Stimulated activated CD4-positive, alpha-beta T cell treated with anti-CD3 and anti-CD28 coated beads, TNF-alpha, amount 100 ng/mL, for 48 hours (primary cell): ENCODE measurements at regions not wholly inside any gene's neighbourhood (a gene's known extent, or its start where the extent isn't known, plus 50 kb on each side); places are given as distances from the start of the nearest gene placed in this dataset.
"Not testable (repeated sequence)": the region's sequence is repeated elsewhere in the genome, so short reads cannot be mapped to it uniquely, and the experiment has no call there.

Source experiments
- DNase-seq, 3 donors: peaks; one replicate each; pipeline ENCODE4 v3.0.0-alpha.2; 2020; ENCODE audit warnings: low read depth in 3 of 3

DNA sequence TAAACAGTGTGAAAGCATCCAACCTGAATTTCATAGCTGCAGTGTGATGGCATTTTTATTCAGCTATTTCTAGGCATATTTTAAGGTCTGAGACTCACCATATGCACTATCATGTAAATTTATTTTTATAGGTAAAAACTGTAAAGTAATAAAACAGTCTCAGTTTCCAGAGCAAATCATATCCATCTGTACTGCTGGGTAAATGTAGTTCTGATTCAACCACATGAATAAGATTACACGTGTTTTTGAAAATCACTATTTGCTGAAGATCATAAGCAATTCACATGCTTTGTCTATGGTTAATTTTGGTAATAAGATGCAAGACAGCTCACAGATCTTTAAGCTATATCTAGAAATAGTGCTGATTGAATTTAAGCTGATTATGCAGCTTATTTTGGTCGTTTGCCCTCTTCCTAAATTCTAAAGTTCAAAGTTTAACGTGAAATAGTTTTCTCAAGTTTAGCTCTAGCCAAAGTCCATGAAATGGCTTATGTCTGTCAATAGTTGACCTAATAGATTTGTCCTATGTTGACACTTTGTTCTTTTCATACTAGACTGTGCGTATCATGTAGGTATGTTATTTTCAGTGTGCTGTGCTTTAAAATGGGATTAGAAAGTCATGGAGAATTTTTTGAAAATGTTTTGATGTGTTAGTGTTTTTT lies 489.0 kb downstream of the USP25 start:
- DNase-seq, result no peak

- DNase-seq, result not testable (repeated sequence)
These were observed 495.0 kb downstream of the USP25 start for GRCh38 chr21:16224756-16225155.

- DNase-seq, result no peak
These were observed 510.0 kb downstream of the USP25 start for GRCh38 chr21:16239659-16240265.

GRCh38 chr21:16241016-16241415 lies 511.2 kb downstream of the USP25 start:
- no peak for DNase-seq

DNA sequence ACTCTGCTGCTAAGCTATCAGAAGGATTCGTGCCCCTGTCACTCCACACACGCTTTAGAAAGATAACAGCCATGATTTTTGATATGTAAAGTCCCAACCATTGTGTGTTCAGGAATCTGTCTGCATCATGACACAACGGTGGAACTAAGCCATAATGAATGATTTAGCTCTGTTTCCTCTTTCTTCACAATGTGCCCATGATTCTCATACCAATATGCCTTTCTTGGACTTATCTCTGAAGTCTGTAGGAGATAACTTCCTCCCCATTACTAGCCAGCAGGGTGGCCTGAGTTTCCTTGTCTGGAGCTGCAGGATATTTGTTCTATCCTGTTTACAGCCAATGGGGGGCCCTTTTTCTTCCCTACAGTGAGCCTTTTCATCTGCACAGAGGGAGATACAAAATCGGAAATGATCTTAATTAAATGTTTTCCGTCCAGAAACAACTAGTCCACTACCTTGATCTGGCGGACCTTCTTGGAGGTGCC lies 511.7 kb downstream of the USP25 start:
- no peak for DNase-seq

GRCh38 chr21:16243396-16243795 lies 513.6 kb downstream of the USP25 start:
- no peak for DNase-seq

DNA sequence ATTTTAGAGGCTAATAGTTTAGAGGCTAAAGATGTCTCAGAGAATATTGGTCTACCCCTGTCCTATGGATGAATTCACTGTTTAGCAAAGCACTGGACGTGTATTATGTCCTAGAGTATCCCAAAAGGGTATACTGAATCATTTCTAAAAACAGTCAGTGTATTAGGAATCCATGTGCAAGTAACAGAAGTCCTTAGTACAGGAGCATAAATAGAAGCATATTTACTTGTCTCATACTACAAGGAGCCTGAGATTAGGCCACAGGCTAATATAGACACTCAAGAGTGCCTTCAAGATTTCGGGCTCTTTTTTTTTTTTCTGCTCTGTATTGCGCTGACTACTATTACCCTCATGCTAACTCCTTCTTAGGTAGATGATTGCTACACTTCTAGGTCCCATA lies 518.9 kb downstream of the USP25 start:
- DNase-seq, result no peak

DNA sequence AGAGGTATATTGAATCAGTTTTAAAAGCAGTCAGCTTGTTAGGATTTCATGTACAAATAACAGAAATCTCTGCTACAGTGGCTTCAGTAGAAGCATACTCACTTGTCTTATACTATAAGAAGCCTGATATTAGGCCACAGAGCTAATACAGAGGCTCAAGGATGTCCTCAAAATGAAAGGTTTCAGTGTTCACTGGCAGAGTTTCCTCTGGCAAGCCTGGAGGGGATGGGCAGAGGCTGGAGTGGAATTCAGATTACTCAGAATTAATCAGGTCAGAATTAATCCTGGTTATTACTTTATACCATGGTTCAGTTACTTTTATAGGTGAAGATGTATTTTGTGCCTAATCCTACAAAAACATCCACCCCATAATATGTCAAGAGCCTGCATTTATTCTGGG lies 520.5 kb downstream of the USP25 start:
- no peak for DNase-seq

DNA sequence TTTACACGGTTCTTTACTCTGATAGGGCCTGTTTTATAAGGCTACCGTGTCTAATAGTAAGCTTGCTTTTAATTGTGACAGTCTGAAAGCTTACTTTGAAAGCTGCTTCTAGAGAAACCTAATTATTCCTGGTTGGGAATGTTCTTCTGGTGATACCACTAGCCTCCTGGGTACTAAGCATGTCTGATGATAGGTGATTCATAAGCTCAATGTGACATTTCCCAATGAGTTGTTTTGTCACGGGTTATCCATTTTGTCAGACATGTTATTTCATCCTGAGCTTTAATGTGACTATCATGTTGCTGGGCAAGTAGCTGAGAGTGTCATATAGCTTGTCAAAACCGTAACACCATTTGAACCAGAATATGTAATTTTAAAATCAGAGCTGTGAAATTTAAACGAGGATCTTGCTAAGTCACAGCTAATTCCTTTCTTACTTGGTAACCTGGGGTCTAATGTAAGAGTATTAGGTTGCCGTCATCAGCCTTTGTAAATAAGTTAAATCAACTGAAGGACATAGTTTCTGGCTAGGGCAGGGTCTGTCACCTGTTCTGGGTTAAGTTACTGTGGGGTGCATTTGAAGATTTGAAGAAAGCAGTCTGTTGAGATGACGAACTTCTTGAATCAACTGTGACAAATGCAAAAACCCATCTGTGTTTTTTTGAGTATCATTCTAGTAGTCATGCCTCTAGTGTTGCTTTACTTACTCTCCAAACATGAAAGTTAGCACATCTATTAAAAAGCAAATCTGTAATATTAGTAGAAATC lies 529.2 kb downstream of the USP25 start:
- no peak for DNase-seq

DNA sequence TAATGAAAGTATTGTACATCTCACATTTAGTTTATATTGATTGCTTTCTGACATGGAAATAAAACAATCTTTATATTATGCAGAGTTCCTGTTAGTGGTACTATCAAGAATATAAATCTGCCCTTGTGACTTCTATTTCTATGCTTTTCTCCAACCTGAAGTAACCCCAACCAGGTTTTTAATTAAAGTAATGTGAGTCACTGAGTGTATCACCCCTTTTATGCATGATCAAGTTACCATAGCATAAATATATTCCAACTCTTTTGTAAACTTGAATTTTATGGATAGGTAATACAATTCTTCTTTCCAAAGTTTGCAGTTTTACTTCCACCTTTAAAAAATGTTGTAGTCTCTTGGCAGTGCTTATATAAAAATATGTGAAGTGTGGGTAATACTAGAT lies 532.3 kb downstream of the USP25 start:
- DNase-seq, result no peak

DNA sequence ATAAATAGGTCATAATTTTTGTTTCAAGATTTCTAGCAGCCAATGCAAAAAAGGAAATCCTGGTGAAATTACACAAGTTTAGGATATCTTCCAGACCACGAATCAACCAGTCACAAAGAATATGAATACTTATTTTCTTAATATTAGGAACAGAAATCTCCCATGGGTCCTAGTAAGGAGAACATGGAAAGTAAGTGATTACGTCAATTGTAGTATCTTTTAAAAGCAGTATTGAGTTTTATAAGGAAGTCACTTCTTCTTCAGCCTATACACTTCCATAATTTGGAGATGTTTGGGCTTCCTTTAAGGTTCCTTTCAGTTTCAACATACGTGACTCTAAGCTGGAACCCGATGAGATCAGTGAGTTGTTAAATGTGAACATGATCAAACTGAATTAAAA lies 534.5 kb downstream of the USP25 start:
- DNase-seq, result no peak

GRCh38 chr21:16269476-16269875 lies 539.7 kb downstream of the USP25 start:
- DNase-seq, result no peak

GRCh38 chr21:16279731-16280581 lies 550.2 kb downstream of the USP25 start:
- DNase-seq, result no peak

- DNase-seq, result no peak
These were observed 550.9 kb downstream of the USP25 start for GRCh38 chr21:16280686-16281091.

DNA sequence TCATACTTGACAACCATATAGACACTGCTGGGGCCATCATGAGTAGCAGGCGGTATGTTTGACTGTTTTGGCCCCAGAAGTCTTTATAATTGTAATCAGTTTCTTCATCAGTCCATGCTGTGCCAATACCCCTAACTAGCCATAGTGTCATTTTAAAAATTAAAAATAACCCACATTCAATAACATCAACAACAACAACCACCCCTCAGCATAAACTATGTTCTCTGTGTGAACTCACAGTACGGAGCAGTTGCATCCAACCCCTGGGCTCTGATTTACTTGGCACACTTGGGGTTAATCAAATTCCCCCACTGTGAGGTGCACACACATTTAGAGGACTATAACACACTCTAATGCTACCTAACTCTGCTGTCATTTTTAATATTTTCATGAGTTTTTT lies 553.7 kb downstream of the USP25 start:
- no peak for DNase-seq

- no peak for DNase-seq
These were observed 555.9 kb downstream of the USP25 start for GRCh38 chr21:16285605-16286126.

DNA sequence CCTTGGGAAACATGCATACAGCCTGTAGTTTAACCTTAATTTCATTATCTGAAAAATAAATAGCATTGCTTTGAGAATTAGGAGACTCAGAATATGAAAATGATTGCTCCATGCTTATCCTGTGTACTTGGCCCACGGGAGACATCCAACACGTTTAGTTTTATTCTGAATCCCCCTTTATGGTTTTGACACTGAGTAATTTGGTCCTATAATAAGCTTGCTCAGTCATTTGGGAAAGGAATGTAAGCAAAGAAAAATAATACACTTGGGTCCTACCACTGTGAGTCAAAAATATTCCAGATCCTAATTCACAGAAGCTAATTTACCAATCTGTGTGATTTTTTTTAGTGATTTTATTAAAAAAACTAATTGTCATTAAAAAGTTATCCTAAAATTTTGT lies 557.3 kb downstream of the USP25 start:
- DNase-seq, result no peak

DNA sequence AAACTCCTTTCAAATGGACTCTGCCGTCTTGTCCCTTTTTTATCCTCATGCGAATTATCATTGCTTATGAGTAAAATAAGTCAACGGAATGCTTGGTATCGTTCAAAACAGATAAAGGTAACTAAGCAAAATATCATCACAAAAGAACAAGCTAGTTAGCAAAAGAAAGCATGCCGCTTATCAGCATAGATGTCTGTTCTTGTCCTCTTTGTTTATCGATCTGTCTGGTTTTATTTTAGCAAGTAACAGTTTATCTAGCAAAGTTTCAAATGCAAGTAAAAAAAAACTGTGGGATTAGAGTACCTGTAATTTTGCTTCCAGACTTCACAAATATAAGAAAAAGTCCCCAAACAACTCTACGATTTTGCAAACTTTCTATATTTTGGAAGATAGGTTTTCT lies 561.5 kb downstream of the USP25 start:
- no peak for DNase-seq

DNA sequence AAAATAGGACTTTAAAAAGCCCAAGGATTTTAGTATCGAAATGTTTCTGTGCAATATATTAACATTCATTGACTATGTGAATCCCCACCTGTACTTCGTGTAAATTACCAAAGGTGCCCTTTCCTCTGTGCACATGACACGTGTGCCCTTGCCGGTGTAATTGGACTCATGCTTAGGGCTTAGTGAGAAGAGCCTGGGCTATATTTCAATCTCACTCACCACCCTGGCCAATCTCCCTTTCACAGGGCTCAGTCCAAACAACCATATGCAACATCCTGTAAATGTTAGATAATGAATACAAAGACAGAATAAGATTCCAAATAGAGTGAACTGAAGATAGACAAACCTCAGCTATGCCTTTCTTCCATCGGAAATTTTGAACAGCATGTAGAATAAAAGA lies 564.3 kb downstream of the USP25 start:
- no peak for DNase-seq

DNA sequence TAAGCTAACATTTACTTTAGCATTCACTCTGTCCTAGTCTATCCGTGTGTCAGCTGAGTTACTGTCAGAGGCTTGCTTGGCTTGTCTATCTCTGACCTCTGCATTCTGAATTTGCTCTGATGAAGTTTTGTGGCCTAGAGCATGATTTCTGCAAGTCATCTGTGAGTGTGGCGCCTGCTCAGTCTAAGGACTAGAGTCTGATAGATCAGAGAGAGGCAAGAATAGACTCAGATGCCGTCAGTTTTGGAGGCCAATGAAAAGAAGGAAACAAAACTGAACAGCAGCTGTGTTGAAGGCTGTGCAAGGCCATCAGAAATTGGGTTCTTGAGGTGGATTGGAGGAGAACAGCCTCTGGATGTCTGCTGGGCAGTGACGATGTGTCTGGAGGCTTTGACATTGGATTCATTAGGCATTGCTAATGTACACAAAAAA lies 573.1 kb downstream of the USP25 start:
- DNase-seq, result no peak

GRCh38 chr21:16304174-16305095 lies 574.7 kb downstream of the USP25 start:
- no peak for DNase-seq
